Adipose tissue (tissue), 3 donors: ENCODE measurements at regions not wholly inside any gene's neighbourhood (a gene's known extent, or its start where the extent isn't known, plus 50 kb on each side); places are given as distances from the start of the nearest gene placed in this dataset.
"Not testable (repeated sequence)": the region's sequence is repeated elsewhere in the genome, so short reads cannot be mapped to it uniquely, and the experiment has no call there.

Experiments used
- H3K27ac ChIP-seq: one replicate; pipeline ENCODE4 v1.5.1; 2013; ENCODE audit warnings: low read depth, low read length
- WGBS, 3 donors: extraction: QIAGEN DNeasy Blood & Tissue Kit; methylation state at CpG; one replicate each; pipeline ENCODE4 v1.1.7; 2013; 5-methylcytosine and 5-hydroxymethylcytosine counted together
- donor health status: healthy with polysubstance abuse.
- donor health status: Bipolar disorder and iron deficiency.
- donor health status: healthy.

DNA sequence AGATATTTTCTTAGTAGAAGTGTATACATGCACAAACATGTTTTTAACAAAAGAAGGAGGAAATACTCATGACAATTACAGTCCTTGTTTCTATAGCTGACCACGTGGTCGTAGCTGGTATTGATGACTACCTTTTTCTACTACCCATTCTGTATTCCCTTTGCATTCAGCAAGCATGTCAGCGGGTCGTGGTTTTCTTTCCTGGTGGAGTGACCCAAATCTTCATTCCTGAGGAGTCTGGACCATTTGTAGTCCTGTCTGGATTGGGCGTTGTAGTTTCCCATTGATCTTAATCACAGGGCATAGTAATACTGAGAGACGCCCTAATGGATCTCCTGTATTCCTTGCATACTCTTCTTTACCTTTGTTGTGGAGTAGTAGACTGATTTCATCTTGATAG lies 472.1 kb upstream of the RGS6 start:
- 89 to 95% (median 91%) methylated on average over 6 of the region's 6 CpGs for WGBS, 3 donors
- H3K27ac ChIP-seq: no peak overlapping the region

DNA sequence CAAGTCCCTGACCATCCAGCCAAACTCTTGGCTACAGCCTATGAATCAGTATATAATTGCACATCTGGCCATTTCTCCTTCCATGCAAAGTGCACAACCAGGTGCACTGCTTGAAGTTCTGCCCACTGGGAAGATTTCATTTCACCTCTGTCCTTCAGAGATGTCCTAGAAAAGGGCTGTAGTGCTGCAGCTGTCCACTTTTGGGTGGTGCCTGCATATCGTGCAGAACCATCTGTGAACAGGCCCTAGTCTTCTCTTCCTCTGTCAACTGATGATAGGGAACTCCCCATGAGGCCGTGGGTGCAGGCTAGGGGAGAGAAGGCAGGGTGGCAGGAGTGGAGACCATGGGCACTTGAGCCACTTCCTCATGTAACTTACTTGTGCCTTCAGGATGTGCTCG lies 470.6 kb upstream of the RGS6 start:
- 81 to 92% (median 89%) methylated on average over 2 to 3 of the region's 3 CpGs for WGBS, 3 donors
- H3K27ac ChIP-seq: not testable (repeated sequence)

DNA sequence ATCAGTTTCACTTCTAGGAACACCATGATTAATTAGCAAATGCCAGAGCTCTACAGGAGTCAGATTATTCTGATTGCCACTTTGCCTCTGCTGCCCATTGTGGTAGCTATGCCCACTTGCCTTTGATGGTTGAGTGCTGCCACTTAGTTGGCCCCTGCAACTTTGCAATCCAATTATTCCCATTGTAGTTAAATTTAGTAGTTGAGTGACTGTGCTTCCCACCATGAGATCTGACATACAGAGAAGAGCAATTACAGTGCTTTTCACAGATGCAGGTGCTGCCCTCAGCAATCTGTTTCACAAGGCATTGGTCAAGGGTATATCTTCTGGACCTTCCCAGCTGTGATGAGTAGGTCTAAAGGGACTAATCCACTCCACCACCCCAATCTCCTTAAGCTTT lies 468.4 kb upstream of the RGS6 start:
- no peak overlapping the region for H3K27ac ChIP-seq

DNA sequence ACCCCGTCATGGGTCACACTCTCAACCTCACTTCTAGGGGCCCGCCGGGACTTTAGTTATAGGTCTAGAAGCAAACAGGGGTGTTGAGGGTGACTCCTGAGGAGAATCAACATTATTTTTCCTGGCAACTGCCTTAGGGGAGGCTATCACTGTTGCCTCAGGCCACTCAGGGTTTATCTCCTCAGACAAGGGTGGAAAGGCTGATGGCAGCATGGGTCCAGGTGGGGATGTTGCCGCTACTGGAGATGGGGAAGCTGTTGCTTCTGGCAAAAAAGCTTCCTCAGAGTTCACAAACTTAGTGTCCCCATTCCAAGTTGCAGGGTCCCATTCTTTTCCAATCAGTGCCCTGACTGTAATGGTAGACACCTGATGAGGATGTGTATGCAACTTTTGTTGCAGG lies 467.4 kb upstream of the RGS6 start:
- 97 to 99% (median 98%) methylated on average over 4 of the region's 4 CpGs for WGBS, 3 donors
- H3K27ac ChIP-seq: no peak overlapping the region

DNA sequence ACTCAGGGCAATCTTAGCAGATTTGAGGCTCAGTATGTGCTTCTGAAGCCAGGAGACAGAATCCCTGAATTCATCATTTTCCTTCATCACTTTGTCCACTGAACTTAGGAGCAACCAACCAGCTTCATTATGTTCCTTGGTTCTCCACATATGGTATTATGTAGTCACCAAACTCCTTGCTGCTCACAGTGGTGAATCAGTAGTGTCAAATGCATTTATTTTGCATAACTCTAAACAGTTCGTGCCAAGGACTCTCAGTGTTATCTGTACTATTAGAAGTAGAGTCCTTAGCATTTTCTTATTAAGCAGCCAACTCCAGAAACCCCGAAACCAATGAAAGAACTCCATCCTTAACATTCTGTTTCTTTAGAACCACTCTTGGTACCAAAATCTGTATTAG lies 466.9 kb upstream of the RGS6 start:
- H3K27ac ChIP-seq: no peak overlapping the region
- 82 to 92% (median 90%) methylated on average over 2 of the region's 2 CpGs for WGBS, 3 donors

DNA sequence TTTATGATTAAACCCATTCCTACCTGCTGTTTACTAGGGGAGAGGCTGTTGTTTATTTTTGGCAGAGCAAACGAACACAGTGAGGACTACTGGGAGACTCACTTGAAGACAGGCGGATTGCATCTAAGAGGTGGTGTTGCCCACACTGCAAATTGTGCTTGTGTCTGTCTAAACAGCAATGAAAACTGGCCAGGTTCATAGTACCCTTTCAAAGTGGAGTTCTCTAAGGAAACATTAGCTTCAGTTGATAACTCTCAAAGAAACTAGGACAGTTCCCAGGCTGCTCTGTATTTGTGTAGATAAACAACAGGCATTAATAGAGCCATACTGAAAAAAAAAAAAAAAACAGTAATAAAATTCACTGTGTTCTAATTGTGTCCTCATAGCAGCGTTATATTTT lies 466.0 kb upstream of the RGS6 start:
- H3K27ac ChIP-seq: no peak overlapping the region
- WGBS, 3 donors: 65 to 82% (median 75%) methylated on average over 3 of the region's 3 CpGs

DNA sequence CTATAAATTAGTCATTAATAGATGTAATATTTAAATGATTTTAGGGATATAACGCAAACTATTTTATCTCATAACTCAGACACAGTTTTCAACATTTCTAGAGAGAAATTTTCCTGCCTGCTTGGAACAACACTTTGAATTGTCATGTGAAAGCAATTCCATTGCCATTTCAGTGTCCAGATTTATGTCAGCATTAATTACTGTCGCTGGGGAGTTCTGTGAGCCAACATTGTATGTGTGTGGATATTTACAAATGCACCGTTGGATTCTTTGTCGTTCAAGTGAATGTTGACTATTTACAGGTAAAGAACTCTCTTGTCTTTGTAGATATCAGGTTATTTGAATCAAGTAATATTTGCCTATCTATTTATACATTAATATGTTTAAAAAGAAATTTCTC lies 465.3 kb upstream of the RGS6 start:
- WGBS, 3 donors: 66 to 72% (median 66%) methylated on average over 4 of the region's 4 CpGs
- no peak overlapping the region for H3K27ac ChIP-seq

DNA sequence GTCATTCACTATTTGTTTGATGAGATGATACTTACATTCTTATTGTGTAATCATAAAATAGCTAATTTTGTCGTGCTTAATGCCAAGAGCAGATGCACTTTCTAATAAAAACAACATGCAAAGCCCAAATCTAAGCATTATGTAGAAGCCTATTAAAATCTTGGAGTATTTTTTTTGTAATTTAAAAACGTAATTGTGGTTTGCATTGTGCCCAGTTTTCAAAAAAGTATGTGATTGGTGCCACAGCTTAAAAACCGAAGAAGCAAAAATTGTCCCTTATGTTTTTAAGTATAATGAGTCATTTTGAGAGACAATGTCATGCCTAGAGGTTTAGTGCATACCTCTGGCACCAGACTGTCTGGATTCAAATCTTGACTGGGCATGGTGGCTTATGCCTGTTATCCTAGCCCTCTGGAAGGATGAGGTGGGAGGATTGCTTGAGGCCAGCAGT lies 464.8 kb upstream of the RGS6 start:
- no peak overlapping the region for H3K27ac ChIP-seq
- WGBS, 3 donors: 64 to 82% (median 69%) methylated on average over 3 of the region's 3 CpGs

DNA sequence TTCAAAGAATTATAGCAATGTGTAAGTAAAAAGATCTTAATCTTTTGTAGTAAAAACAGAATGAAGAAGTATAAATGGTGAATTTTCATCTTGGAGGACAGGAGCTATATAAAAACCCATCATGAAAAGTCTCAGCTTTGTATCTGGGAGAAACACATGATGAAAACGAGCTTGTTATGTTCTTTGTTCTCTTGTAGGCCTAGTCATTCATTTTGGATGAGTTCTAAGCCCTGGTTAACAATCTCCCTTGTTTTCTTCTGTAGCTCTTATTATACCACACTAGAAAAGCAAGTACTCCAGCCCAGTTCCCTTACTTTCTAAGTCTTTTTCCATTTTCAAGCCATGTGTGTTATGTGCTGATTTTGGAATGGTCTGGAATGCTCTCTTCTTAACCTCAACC lies 463.5 kb upstream of the RGS6 start:
- WGBS, 3 donors: 89 to 90% (median 90%) methylated on average over 1 of the region's 1 CpG
- no peak overlapping the region for H3K27ac ChIP-seq

DNA sequence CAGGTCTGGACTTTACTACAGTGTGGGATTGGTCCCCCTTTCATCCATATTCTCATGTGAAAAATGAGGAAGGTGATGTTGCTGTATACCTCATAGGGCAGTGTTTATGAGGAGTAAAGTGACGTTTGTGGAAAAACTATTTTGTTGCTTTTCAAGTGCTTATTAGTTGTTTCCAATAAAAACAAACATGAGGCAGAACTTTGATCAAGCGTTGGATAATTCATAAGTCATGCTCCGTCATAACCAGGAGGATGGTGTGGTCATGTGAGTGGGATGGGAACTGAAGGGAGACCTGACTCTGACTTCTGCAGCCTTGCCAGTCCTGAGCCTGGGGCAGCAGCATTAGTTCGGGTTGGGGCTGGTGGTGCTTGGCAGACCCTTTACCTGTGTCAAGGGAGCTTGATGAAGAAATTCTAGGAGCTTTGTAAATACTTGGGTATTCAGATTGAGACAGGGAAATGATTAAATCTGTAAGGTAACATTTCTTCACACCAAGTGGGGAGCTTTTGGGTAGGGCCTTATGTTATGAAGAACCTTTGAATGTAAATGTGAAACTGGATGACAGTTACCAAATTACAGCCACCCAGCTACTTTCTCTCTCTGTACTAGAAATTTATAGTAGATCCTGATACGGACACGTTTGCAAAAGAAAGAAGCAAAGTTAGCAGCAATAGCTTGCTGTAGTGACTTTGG lies 462.4 kb upstream of the RGS6 start:
- WGBS, 3 donors: 90 to 95% (median 91%) methylated on average over 6 of the region's 6 CpGs
- no peak overlapping the region for H3K27ac ChIP-seq

DNA sequence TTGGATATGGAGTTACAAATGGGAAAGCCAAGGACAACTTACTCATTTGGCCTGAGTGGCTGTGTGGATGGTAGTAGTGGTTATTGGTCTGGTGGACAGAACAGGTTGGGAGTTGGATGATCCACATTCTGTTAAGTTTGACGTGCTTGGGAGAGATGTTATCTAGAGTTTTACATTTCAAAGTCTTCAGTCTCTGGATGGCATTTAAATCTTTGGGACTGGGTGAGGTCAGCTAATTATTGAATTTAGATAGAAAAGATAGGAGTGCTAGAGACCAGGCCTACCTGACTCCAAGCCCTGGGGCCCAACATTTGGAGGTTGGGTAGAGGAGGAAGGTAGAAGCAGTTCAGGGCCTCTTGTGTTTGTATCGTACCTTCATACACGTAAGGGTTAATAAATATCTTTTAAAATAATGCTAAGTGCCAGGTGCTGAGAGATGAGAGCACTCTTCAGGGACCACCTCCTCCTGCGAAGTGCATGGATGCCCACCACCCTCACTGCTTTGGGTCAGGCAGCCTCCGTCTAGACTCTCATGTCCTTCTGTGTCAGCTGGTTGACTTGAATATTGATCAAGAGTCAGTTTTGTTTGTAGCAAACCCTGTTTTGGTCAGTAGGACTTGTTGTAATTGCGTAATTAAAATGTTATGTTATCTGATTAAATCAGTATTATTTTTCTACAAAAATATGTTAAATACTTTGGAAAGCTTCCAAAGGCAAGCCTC lies 460.4 kb upstream of the RGS6 start:
- 87 to 97% (median 95%) methylated on average over 6 of the region's 6 CpGs for WGBS, 3 donors

DNA sequence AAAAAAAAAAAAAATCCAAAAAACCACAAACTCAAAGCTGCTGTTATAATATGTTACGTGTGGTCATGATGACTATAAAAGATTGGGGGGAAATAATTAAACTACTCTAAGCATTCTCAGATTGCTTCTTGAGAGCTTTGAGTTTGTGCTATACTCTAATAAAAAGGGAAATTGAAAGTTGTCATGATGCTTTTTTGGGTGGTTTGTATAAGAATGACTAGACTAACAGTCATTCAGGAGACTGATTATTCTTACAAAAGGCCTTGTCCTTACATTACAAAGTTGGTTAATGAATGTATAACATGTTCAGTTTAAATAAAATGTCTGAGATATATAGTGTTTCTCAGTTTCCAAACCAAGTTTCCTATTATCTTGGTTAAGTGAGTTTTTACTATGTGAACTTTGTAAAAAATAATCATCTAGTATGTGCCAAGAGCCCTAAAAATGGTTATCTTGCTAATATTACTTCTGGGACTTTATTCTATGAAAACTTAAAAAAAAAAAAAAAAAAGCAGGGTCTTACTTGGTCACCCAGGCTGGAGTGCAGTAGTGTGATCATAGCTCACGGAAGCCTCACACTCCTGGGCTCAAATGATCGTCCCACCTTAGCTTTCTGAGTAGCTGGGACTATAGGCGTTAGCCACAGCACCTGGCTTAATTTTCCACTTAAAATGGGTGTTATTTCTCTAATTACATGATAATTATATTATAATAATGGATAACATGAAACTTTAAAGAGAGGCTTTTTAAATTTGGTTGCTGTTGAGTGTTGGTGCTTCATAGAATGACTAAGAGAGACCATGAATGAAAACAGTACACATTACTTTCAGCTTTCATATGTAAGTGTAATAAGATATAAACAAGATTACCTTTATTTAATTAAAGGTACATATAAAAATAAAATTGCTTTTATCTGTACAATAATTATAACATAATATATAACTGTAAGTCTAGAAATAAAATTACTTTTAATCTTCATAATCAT lies 459.6 kb upstream of the RGS6 start:
- WGBS, 3 donors: 91 to 97% (median 92%) methylated on average over 4 of the region's 4 CpGs
- H3K27ac ChIP-seq: no peak overlapping the region

More for the DNA sequence above, 460.4 kb upstream of the RGS6 start:
- no peak overlapping the region for H3K27ac ChIP-seq

DNA sequence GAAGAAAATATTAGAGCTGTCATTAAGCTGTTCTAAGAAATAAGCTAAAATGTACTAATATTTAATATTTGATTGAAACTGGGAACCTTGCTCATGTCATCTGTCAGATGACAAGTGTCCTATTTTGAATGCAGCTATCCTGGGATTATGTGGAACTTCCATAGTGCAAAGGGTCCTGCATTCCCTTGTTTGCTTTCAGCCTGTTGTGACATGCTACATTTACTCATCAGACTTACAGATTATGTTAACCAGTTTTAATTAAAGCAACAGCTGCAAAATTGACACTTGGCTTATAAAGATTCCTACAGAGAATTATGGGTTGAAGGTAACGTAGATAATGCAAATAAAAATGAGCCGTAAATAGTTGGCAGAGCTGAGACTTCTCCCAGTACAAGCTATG lies 458.4 kb upstream of the RGS6 start:
- WGBS, 3 donors: 72 to 92% (median 90%) methylated on average over 2 of the region's 2 CpGs

DNA sequence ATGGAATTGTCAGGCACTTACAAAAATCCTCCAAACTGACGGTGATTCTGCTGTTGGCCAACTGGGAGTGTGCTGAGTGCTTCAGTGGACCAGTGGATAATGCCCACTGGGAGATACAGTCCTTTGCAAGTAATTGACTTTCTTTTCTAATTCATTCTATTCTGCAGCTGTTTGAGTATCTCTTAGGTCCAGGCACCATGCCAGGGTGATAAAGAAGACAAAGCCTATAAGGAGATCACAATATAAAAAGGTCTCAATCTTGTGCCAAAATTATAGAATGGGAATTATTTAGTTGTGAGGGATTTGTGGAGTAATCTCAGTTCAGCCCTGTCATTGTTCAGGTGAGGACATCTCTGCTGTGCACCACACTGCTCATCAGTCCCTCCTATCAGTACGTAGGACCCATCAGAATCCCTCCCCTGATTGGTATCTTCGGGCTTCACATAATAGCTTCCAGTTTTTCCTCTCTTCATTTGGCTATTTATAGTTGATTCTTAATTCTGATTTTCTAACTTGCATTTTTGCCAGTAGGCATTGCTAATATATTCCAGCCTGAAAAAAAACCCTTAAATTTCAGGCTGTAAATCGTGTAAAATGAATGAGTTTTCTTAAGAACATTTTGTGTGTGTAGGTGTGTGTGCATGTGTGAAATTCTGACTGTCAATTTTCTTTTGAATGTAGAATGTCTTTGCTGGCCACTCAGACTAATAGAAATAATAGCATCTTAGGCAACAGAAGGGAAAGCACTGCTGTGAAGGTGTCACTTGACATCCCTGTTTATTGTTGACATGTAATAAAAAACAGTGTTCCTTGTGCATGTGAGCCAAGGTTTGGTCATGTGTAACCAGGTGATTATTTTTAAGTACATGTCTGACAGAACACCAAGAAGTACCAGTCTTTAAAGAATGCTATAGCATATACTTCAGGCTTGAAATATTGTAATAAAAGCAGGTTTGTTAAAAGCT lies 457.6 kb upstream of the RGS6 start:
- no peak overlapping the region for H3K27ac ChIP-seq

More for the DNA sequence above, 458.4 kb upstream of the RGS6 start:
- H3K27ac ChIP-seq: no peak overlapping the region

DNA sequence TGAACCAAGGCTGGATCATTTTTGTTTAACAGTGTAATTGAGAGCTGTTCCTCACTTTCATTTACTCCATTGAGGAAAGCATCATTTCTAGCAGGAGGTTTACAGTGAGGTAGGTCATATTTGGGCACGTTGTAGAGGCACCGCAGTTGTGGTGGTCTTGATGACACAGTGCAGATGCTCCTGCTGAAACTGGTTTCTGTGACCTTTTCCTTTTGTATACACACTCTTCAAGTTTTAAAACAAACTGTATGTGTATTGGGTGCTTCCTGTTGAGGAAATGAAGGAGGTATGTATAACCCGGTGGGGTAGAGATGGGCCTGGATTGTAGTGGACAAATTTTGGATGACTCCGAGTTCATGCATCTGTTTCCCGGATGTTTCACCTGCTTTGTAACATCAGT lies 456.3 kb upstream of the RGS6 start:
- WGBS, 3 donors: 77 to 82% (median 82%) methylated on average over 5 of the region's 5 CpGs
- no peak overlapping the region for H3K27ac ChIP-seq

More for the DNA sequence above, 457.6 kb upstream of the RGS6 start:
- 71 to 81% (median 76%) methylated on average over 4 of the region's 4 CpGs for WGBS, 3 donors

DNA sequence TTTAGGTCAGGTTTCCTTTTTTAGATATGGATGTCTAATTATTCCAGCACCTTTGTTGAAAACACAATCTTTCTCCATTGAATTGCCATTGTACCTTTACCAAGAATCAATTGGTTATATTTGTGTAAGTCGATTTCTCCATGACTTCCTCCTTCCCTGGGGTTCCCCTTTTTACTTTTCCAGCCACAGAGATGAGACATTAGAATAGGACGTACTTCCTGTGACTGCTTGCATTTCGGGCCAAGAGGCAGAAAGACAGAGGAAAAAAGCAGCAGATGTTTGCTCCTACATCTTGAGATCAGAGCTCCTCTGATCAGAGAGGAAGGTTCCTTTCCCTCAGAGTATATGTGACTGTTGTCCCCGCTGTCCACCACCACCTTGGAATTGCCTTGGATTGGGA lies 453.7 kb upstream of the RGS6 start:
- 35 to 63% (median 43%) methylated on average over 4 of the region's 4 CpGs for WGBS, 3 donors
- H3K27ac ChIP-seq: no peak overlapping the region

DNA sequence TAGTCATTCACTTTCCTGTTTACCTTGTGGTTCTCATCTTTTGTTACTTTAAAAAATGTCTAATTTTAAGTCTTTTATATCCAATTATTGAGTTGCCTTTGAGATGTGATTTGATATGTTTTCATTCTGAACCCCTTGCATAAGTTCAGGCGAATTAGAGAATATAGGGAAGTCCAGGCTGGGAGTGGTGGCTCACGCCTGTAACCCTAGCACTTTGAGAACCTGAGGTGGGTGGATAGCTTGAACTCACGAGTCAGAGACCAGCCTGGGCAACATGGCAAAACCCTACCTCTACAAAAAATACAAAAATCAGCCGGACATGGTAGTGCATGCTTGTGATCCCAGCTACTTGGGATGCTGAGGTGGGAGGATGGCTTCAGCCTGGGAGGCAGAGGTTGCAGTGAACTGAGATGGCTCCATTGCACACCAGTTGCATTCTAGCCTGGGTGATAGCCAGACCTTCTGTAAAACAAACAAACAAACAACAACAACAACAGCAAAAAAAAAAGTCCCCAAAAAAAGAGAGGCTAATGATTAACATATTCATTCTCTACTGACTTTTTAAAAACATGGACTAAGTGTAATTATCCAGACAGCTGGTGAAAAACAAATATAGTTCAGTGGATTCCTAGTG lies 451.1 kb upstream of the RGS6 start:
- H3K27ac ChIP-seq: no peak overlapping the region
- WGBS, 3 donors: 89 to 97% (median 89%) methylated on average over 4 of the region's 4 CpGs
